ENCODE measurements at regions not wholly inside any gene's neighbourhood (a gene's known extent, or its start where the extent isn't known, plus 50 kb on each side); places are given as distances from the start of the nearest gene placed in this dataset.

DNA sequence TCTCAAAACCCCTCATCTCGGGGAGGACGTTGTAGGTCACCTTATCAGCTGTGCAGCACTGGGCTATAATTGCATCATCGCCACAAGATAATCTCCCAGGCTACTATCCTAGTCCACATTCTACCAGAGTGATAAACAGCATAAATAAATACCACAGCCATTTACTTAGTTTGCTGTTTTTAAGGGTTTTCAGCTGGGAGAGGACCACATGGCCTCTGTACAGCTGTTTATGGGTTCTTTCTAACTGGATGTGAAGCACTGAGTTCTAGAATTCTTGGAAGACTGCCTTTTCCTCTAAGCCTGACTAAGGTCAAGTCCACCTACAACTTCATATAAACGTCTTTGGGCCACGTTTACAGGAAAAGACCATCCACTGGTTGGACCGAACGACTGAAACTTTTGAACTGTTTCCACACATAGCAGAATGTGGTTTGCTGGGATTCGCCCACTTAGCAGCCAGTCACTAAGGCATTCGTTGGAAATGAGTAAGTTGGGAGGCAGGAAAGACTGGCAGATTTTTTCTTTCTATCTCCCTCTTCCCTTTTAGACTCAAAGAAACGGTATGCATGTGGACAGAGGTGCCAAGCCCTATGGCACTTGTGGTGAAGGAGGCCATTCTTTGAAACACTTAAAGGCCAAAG, 752.5 kb upstream of the SGCG start:
- Mint-ChIP-seq H3K27me3 (ENCODE audit: low read depth) (no peaks in the 10 kb centered on the region), H3K27ac (no peak overlapping the region), H3K4me3 (no peak overlapping the region), H3K36me3 (ENCODE audit: insufficient read depth in 1 of 3, low read depth in 3 of 3) (0 out of 7 replicates have a peak, but pooled peaks cover 0 to under 1% (median 0%) of the 10 kb centered on the region in 3 experiments), H3K4me1 (no peaks in the 10 kb centered on the region; a peak in 1 of 4 replicates), H3K9me3 (no peaks in the 10 kb centered on the region)
- H2BK5ac ChIP-seq (ENCODE audit: insufficient read length, low read length): no peak overlapping the region
- H3K23ac ChIP-seq (ENCODE audit: insufficient read length, low read depth, low read length): no peak overlapping the region
- no peaks in the 10 kb centered on the region for H3K79me2 ChIP-seq (ENCODE audit: insufficient read depth, low read length)
- H4K91ac ChIP-seq (ENCODE audit: insufficient read length, low read depth, low read length): no peak overlapping the region
- H3K9me3 ChIP-seq (ENCODE audit: control insufficient read depth, low read depth, low read length): no peaks in the 10 kb centered on the region
- no peak for DNase-seq
- H3K79me1 ChIP-seq (ENCODE audit: insufficient read depth, low read depth, low read length, poor library complexity, severe bottlenecking): no peaks in the 10 kb centered on the region
- H3K4ac ChIP-seq (ENCODE audit: low read depth, low read length): no peak overlapping the region
- no peak overlapping the region for H2AK5ac ChIP-seq (ENCODE audit: insufficient read length, low read length)
- no peak overlapping the region for H2BK120ac ChIP-seq (ENCODE audit: low read depth, low read length, poor library complexity, severe bottlenecking)
- H3K18ac ChIP-seq (ENCODE audit: insufficient read length, low read depth, low read length): no peak overlapping the region
- no peaks in the 10 kb centered on the region for H3K27me3 ChIP-seq (ENCODE audit: insufficient read depth, low read length)
- H3K23me2 ChIP-seq (ENCODE audit: insufficient read length, low read depth, low read length, poor library complexity, severe bottlenecking): no peaks in the 10 kb centered on the region
- no peaks in the 10 kb centered on the region for H4K20me1 ChIP-seq (ENCODE audit: control insufficient read depth, insufficient read depth, insufficient read length)
- WGBS (ENCODE audit: extremely low coverage, insufficient read length, low lambda C conversion rate): no CpG with 5 or more reads among the region's 10 CpGs
- no peak overlapping the region for H2BK20ac ChIP-seq (ENCODE audit: low read depth, low read length, poor library complexity, severe bottlenecking)
- no peak overlapping the region for H2BK12ac ChIP-seq (ENCODE audit: insufficient read length, low read depth, low read length)
- no peak overlapping the region for H3K4me2 ChIP-seq (ENCODE audit: insufficient read depth, insufficient read length, low read length)
- H3T11ph ChIP-seq (ENCODE audit: low read length): no peak overlapping the region
- H4K5ac ChIP-seq (ENCODE audit: insufficient read length, low read depth, low read length): no peak overlapping the region
- no peak overlapping the region for H3K56ac ChIP-seq (ENCODE audit: insufficient read length, low read depth, low read length)
- no peak overlapping the region for H2AFZ ChIP-seq (ENCODE audit: low read length)
- no peak overlapping the region for H3K14ac ChIP-seq (ENCODE audit: insufficient read depth, low read length)
- H4K8ac ChIP-seq (replicated peaks; ENCODE audit: insufficient read length, low read depth, low read length): no peak overlapping the region
- H3K9ac ChIP-seq (ENCODE audit: extremely low read depth, insufficient read length, low read length): no peak overlapping the region
- no peaks in the 10 kb centered on the region for H3K4me1 ChIP-seq (ENCODE audit: insufficient read depth, low read length)
- no peak overlapping the region for H2BK15ac ChIP-seq (ENCODE audit: low read depth, low read length)
- H3K27ac ChIP-seq (ENCODE audit: insufficient read length, low read depth, low read length): no peak overlapping the region
- TF ChIP-seq, protein P1, sequence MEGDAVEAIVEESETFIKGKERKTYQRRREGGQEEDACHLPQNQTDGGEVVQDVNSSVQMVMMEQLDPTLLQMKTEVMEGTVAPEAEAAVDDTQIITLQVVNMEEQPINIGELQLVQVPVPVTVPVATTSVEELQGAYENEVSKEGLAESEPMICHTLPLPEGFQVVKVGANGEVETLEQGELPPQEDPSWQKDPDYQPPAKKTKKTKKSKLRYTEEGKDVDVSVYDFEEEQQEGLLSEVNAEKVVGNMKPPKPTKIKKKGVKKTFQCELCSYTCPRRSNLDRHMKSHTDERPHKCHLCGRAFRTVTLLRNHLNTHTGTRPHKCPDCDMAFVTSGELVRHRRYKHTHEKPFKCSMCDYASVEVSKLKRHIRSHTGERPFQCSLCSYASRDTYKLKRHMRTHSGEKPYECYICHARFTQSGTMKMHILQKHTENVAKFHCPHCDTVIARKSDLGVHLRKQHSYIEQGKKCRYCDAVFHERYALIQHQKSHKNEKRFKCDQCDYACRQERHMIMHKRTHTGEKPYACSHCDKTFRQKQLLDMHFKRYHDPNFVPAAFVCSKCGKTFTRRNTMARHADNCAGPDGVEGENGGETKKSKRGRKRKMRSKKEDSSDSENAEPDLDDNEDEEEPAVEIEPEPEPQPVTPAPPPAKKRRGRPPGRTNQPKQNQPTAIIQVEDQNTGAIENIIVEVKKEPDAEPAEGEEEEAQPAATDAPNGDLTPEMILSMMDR (conservative IDR thresholded peaks at IDR 0.05): no peak
